Head of caudate nucleus (tissue), 42 donors: ENCODE measurements at regions not wholly inside any gene's neighbourhood (a gene's known extent, or its start where the extent isn't known, plus 50 kb on each side); places are given as distances from the start of the nearest gene placed in this dataset.
A peak's percentile ranks its signal among the peaks of the same experiment; 100 is the strongest.
"Not testable (repeated sequence)": the region's sequence is repeated elsewhere in the genome, so short reads cannot be mapped to it uniquely, and the experiment has no call there.

Experiments used
- DNase-seq, 42 donors: peaks; one replicate each; pipeline versions ENCODE4 v3.0.0 to v3.0.0-alpha.2; 2020 to 2021; ENCODE audit warnings: mixed read lengths in 7 of 42
- intact Hi-C: fragments of 100-400 bp; cut with DNase I; formaldehyde crosslinking; loops from one replicate; pipeline ENCODE4 v1.15.0; 2022

GRCh38 chr9:10806868-10807267 lies 194.1 kb upstream of the PTPRD start:
- intact Hi-C loops = no loop called here
- DNase-seq = no peak

GRCh38 chr9:10818206-10818605 lies 205.4 kb upstream of the PTPRD start:
- no peak for DNase-seq
- intact Hi-C loops = no loop called here

DNA sequence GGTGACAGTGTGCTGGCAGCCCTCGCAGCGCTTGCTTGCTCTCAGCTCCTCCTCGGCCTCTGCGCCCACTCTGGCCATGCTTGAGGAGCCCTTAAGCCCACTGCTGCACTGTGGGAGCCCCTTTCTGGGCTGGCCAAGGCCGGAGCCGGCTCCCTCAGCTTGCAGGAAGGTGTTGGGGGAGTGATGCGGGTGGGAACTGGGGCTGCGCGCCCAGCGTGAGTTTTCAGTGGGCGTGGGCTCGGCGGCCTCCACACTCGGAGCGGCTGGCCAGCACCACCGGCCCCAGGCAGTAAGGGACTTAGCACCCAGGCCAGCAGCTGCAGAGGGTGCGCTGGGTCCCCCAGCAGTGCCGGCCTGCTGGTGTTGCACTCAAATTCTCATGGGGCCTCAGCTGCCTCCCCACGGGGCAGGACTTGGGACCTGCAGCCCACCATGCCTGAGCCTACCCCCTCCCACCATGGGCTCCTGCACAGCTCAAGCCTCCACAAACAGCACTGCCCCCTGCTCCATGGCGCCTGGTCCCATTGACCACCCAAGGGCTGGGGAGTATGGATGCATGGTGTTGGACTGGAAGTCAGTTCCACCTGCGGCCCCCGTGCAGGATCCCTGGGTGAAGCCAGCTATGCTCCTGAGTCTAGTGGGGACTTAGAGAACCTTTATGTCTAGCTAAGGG lies 223.1 kb upstream of the PTPRD start:
- intact Hi-C loops = no loop called here
- no peak for DNase-seq

DNA sequence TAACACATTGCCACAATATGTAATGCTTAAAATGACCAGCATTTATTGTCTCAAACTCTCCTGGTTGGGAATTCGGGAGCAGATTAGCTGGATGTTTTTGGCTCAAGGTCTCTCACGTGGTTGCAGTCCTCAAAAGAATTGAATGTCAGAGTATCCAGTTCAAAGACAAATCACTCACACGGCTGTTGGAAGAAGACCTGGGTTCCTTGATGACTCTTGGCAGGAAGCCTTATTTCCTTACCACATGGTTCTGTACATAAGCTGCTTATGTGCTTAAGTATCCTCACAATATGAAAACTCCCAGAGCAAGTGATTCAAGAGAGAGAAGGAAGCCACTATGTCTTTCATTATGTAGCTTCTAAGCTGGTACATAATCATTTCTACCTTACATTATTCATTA lies 230.3 kb upstream of the PTPRD start:
- DNase-seq = no peak
- intact Hi-C loops = no loop called here

DNA sequence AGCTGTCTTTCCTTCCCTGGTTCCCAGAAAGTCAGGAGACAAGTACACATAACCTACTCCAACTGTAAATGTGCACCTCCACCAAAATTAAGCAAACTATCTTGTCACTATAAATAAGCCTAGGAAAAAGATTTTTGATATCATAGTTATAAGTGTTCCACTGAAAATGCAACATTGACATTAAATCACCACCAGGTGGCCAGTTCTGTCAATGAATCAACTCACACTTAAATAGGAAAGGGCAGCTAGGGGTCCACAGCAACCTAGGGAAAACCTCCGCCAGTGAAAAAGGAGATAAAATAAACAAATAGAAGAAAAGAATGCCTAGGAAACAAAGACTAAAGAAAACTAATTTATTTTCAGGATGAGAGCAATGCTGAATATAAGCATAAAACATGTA lies 243.0 kb upstream of the PTPRD start:
- peak in 4 of 42 donors; percentile 1 to 8 (median 5) for DNase-seq
- intact Hi-C loops = no loop called here

DNA sequence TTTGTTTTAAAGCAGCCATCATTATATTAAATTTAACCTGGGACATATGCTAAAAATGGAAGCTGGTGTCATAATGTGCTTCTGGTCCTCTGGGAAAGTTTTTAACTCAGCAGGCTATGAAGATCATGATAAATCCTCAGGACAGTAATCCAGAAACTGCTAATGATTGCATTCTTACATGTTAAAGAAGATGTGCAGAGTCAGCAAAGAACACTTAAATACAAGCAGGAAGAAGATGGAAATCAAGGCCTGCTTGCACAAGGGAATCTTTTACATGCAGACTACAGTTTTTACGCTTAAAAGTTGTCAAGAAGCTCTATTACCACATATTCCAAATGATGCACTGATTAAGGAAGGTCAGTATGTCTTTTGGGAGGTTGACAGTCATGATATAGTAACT lies 246.0 kb upstream of the PTPRD start:
- DNase-seq = no peak
- intact Hi-C loops = no loop called here

DNA sequence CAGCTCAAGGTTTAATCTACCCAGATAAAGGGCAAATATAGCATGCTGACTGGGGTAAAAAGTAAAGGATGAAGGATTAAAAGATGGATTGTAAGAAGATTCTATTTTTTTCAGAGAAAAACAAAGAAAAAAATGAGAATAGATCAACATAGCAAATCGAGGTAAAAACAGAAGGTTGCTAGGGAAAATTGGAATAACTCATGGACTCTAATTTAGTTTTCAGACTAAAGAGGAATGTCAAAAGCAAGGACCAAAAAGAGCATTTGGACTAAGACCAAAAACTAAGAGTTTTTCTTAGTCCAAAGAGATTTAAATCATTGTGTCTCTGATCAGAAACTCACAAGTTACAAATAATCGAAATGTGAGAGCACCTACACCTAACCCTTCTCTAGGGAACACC lies 250.7 kb upstream of the PTPRD start:
- no peak for DNase-seq
- intact Hi-C loops = no loop called here

DNA sequence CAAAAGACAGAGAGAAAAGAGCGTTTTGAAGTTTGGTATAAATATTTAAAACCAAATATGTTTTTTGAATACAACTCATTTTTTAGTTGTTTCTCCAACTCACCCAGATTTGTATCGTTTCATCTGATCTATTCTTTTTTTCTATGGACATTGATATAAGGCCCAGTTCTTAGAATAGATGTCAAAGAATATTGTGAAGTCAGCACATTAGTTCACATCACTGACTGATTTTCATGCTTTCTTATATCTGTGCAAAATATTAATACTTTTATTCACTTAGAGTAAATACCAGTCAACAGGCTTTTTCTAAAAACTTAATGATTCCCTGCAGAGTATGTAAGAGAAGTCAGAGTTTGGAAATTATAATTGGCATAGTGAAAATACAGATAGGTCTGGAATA lies 254.4 kb upstream of the PTPRD start:
- intact Hi-C loops = no loop called here
- DNase-seq = no peak

DNA sequence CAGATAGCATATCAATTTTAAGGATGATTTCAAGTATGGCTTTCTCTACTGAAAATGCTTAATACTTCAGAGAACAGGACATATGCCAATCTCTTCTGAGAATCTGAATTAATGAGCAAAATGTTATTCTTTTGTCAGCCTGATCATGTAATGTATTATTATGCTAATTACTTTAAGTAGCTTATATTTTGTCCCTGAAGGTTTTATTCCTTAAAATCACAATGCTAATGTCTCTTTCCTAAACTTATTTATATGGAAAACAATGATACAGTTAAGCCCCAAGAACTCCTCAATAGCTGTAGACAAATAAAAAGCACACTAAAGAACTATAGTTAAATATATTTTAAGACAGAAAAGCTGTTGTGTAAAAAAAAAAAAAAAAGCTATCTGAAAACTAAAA lies 256.9 kb upstream of the PTPRD start:
- DNase-seq = no peak
- intact Hi-C loops = no loop called here

- intact Hi-C loops = no loop called here
- DNase-seq = no peak
Measured at GRCh38 chr9:10873999-10874398, 261.2 kb upstream of the PTPRD start.

- DNase-seq = no peak
- intact Hi-C loops = no loop called here
Measured at GRCh38 chr9:10875752-10876151, 262.9 kb upstream of the PTPRD start.

- DNase-seq = no peak
- intact Hi-C loops = no loop called here
Measured at GRCh38 chr9:10876333-10876732, 263.5 kb upstream of the PTPRD start.

DNA sequence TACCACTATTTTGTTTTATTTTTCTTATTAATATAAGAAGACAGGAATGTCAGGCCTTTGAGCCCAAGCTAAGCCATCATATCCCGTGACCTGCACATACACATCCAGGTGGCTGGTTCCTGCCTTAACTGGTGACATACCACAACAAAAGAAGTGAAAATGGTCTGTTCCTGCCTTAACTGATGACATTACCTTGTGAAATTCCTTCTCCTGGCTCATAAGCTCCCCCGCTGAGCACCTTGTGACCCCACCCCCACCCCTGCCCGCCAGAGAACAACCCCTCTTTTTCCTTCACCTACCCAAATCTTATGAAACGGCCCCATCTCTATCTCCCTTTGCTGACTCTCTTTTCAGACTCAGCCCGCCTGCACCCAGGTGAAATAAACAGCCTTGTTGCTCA lies 277.5 kb upstream of the PTPRD start:
- DNase-seq, intact Hi-C loops: not testable (repeated sequence)

DNA sequence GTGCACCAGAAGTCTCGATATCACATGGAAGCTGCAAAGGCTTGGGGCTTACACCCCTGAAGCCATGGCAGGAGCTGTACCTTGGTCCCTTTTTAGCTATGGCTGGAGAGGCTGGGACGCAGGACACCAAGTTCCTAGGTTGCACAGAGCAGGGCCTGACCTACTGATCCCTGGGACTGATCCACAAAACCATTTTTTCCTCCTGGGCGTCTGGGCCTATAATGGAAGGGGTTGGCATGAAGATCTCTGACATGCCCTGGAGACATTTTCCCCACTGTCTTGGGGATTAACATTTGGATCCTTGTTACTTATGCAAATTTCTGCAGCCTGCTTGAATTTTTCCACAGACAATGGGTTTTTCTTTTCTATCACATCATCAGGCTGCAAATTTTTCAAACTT lies 286.7 kb upstream of the PTPRD start:
- no peak for DNase-seq
- intact Hi-C loops = no loop called here

- intact Hi-C loops = no loop called here
- no peak for DNase-seq
Measured at GRCh38 chr9:10903969-10904368, 291.2 kb upstream of the PTPRD start.

- intact Hi-C loops = no loop called here
- DNase-seq = no peak
Measured at GRCh38 chr9:10910779-10911178, 298.0 kb upstream of the PTPRD start.

DNA sequence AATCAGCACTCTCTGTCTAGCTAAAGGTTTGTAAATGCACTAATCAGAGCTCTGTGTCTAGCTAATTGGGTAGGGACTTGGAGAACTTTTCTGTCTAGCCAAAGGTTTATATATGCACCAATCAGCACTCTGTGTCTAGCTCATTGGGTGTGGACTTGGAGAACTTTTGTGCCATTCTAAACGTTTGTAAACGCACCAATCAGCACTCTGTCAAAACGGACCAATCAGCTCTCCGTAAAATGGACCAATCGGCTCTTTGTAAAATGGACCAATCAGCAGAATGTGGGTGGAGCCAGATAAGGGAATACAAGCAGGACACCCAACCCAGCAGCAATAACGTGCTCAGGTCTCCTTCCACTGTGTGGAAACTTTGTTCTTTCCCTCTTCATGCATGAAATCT lies 298.6 kb upstream of the PTPRD start:
- DNase-seq = no peak
- intact Hi-C loops = no loop called here

- no peak for DNase-seq
- intact Hi-C loops = no loop called here
Measured at GRCh38 chr9:10917001-10917400, 304.2 kb upstream of the PTPRD start.

GRCh38 chr9:10921671-10922070 lies 308.9 kb upstream of the PTPRD start:
- intact Hi-C loops = no loop called here
- no peak for DNase-seq

GRCh38 chr9:10925896-10926295 lies 313.1 kb upstream of the PTPRD start:
- DNase-seq = no peak

GRCh38 chr9:10928372-10928771 lies 315.6 kb upstream of the PTPRD start:
- no peak for DNase-seq
- intact Hi-C loops = no loop called here

More at GRCh38 chr9:10925896-10926295, 313.1 kb upstream of the PTPRD start:
- intact Hi-C loops = no loop called here

DNA sequence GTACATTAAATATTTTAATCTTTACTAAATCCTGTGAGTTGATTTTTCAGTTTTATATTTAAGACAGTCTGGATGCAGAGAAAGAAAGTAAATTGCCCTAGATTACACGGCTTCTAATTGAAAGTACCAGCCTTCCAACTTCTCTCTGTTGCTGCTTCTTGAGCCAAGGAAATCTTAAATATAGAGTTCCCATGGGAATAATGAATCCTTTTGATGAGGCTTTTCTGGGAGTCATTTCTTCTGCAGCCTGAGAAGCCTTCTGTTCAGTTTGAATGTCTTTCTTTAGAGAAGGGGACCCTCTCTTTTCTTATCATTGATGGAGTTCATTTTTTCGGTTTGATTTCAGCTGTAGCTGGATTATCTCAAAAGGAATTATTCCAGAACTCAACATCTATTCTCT lies 317.3 kb upstream of the PTPRD start:
- no peak for DNase-seq
- intact Hi-C loops = no loop called here
